K562 (cell line): ENCODE measurements at regions not wholly inside any gene's neighbourhood (a gene's known extent, or its start where the extent isn't known, plus 50 kb on each side); places are given as distances from the start of the nearest gene placed in this dataset.

Experiments
- CBFA2T3 ChIP-seq: fragments of 450-650 bp; IDR thresholded peaks from 2 replicates; pipeline ENCODE4 v1.6.1; 2017
- DIDO1 ChIP-seq: fragments of 450-650 bp; IDR thresholded peaks from 2 replicates; pipeline ENCODE4 v1.6.1; 2016; ENCODE audit warnings: low read depth, missing biosample characterization, missing genetic modification characterization
- JUN ChIP-seq, 2 experiments: sonication (generic) in 1 of 2; formaldehyde crosslinking in 1 of 2; IDR thresholded peaks; 2 replicates each; pipeline versions ENCODE4 v1.6.1 to v1.8.0; 2012 to 2022; ENCODE audit warnings: borderline replicate concordance in 2 of 2, mild to moderate bottlenecking in 2 of 2, improper control_type of control experiment in 1 of 2, low read depth in 1 of 2, low read length in 1 of 2, missing genetic modification reagents in 1 of 2
- KLF13 ChIP-seq: fragments of 450-650 bp; IDR thresholded peaks from 2 replicates; pipeline ENCODE4 v1.6.1; 2016; ENCODE audit warnings: missing genetic modification characterization, low read depth, mild to moderate bottlenecking, missing compliant biosample characterization, moderate library complexity, borderline replicate concordance
- LEF1 ChIP-seq: fragments of 450-650 bp; IDR thresholded peaks from 2 replicates; pipeline ENCODE4 v1.6.1; 2016; ENCODE audit warnings: mild to moderate bottlenecking
- POLR2AphosphoS5 ChIP-seq: IDR thresholded peaks from 2 replicates; pipeline ENCODE4 v1.6.1; 2011; ENCODE audit warnings: mild to moderate bottlenecking, low read depth, low read length, moderate library complexity; ENCODE audit not compliant: control insufficient read depth, insufficient read depth
- TAF1 ChIP-seq: IDR thresholded peaks from 2 replicates; pipeline ENCODE4 v1.6.1; 2011; ENCODE audit warnings: mild to moderate bottlenecking, low read length, moderate library complexity; ENCODE audit not compliant: insufficient read depth, control insufficient read depth, severe bottlenecking; ENCODE audit errors: extremely low read depth
- ZEB2 ChIP-seq: fragments of 450-650 bp; IDR thresholded peaks from 2 replicates; pipeline ENCODE4 v1.6.1; 2016
- ZNF239 ChIP-seq: fragments of 250-450 bp; sonication (Bioruptor Pico); IDR thresholded peaks from 2 replicates; pipeline ENCODE4 v1.4.0; 2020; ENCODE audit warnings: mild to moderate bottlenecking
- ZNF316 ChIP-seq: fragments of 450-650 bp; IDR thresholded peaks from 2 replicates; pipeline ENCODE4 v1.6.1; 2016
- ZNF740 ChIP-seq, 3 experiments: fragments of 200-800 bp in 1 of 3; sonication (Bioruptor generic) in 1 of 3; sonication (generic) in 1 of 3; formaldehyde crosslinking in 1 of 3; IDR thresholded peaks; 2 replicates each; pipeline versions ENCODE4 v1.6.1 to v1.8.0; 2016 to 2022; ENCODE audit warnings: mild to moderate bottlenecking in 2 of 3, missing compliant biosample characterization in 2 of 3, missing genetic modification characterization in 2 of 3, missing genetic modification reagents in 1 of 3
- TF ChIP-seq, protein P1 (sequence below), 3 experiments: IDR thresholded peaks in 2 of 3; conservative IDR thresholded peaks in 1 of 3; 2 replicates each; pipeline ENCODE4 v1.5.1; 2011 to 2012; ENCODE audit warnings: low read length in 3 of 3, mild to moderate bottlenecking in 3 of 3, control low read depth in 2 of 3, improper control_type of control experiment in 1 of 3, inconsistent platforms in 1 of 3, low read depth in 1 of 3, mixed read lengths in 1 of 3, moderate library complexity in 1 of 3; ENCODE audit not compliant: insufficient read depth in 2 of 3

- TF ChIP-seq TAF1: no peak
- no peak for TF ChIP-seq LEF1
- no peak for TF ChIP-seq CBFA2T3
- TF ChIP-seq KLF13 (tag): no peak
- no peak for TF ChIP-seq ZEB2
- TF ChIP-seq DIDO1 (tag): no peak
- TF ChIP-seq JUN (IDR thresholded peaks at IDR 0.05; ENCODE audit: borderline replicate concordance, low read depth, low read length): no peak
- no peak for TF ChIP-seq JUN (CRISPR knock-in tag; IDR thresholded peaks at IDR 0.05; ENCODE audit: borderline replicate concordance)
- TF ChIP-seq POLR2AphosphoS5: no peak
- TF ChIP-seq, protein P1, sequence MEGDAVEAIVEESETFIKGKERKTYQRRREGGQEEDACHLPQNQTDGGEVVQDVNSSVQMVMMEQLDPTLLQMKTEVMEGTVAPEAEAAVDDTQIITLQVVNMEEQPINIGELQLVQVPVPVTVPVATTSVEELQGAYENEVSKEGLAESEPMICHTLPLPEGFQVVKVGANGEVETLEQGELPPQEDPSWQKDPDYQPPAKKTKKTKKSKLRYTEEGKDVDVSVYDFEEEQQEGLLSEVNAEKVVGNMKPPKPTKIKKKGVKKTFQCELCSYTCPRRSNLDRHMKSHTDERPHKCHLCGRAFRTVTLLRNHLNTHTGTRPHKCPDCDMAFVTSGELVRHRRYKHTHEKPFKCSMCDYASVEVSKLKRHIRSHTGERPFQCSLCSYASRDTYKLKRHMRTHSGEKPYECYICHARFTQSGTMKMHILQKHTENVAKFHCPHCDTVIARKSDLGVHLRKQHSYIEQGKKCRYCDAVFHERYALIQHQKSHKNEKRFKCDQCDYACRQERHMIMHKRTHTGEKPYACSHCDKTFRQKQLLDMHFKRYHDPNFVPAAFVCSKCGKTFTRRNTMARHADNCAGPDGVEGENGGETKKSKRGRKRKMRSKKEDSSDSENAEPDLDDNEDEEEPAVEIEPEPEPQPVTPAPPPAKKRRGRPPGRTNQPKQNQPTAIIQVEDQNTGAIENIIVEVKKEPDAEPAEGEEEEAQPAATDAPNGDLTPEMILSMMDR (IDR thresholded peaks at IDR 0.05 in 2 of 3, conservative IDR thresholded peaks at IDR 0.05 in 1 of 3; ENCODE audit: insufficient read depth in 2 of 3, low read depth in 1 of 3, low read length in 3 of 3): no peak
- no peak for TF ChIP-seq ZNF740 (CRISPR knock-in tag; IDR thresholded peaks at IDR 0.05)
- TF ChIP-seq ZNF740 (tag; IDR thresholded peaks at IDR 0.05): no peak
- no peak for TF ChIP-seq ZNF316
- no peak for TF ChIP-seq ZNF239 (CRISPR knock-in tag)
Measured at GRCh38 chr20:52880259-52880658, 91.9 kb upstream of the TSHZ2 start.
